SK-N-SH treated with all-trans-retinoic acid at 6 μM for 48 hours (cell line): ENCODE measurements at regions not wholly inside any gene's neighbourhood (a gene's known extent, or its start where the extent isn't known, plus 50 kb on each side); places are given as distances from the start of the nearest gene placed in this dataset.

Experiments
- ATAC-seq: fragments of 200-7000 bp; cut with Tn5 transposase; 3 replicates; pipeline ENCODE4 v1.9.1; 2020; ENCODE audit warnings: mild to moderate bottlenecking, moderate library complexity
- ARNTL ChIP-seq: fragments of 450-650 bp; formaldehyde crosslinking; IDR thresholded peaks from 2 replicates; pipeline ENCODE4 v1.5.0; 2020; ENCODE audit warnings: low read depth, mild to moderate bottlenecking, moderate library complexity, borderline replicate concordance
- BACH2 ChIP-seq: fragments of 250-450 bp; sonication (Bioruptor Pico); IDR thresholded peaks from 2 replicates; pipeline ENCODE4 v1.9.0; 2021; ENCODE audit warnings: mild to moderate bottlenecking, borderline replicate concordance
- CREB5 ChIP-seq: fragments of 250-450 bp; sonication (Bioruptor Pico); IDR thresholded peaks from 2 replicates; pipeline ENCODE4 v1.5.1; 2020; ENCODE audit warnings: low read depth, mild to moderate bottlenecking, moderate library complexity
- CSDC2 ChIP-seq: fragments of 250-450 bp; sonication (Bioruptor Pico); IDR thresholded peaks from 2 replicates; pipeline ENCODE4 v1.5.0; 2020; ENCODE audit warnings: mild to moderate bottlenecking, moderate library complexity
- ESRRG ChIP-seq: fragments of 250-450 bp; sonication (Bioruptor Pico); IDR thresholded peaks from 2 replicates; pipeline ENCODE4 v1.6.1; 2021; ENCODE audit warnings: mild to moderate bottlenecking
- GLIS3 ChIP-seq: fragments of 250-450 bp; sonication (Bioruptor Pico); IDR thresholded peaks from 2 replicates; pipeline ENCODE4 v1.5.0; 2020; ENCODE audit warnings: mild to moderate bottlenecking, moderate library complexity
- ISL1 ChIP-seq: fragments of 250-450 bp; sonication (Bioruptor Pico); IDR thresholded peaks from 2 replicates; pipeline ENCODE4 v2.1.2; 2022; ENCODE audit warnings: mild to moderate bottlenecking, moderate library complexity
- OSR1 ChIP-seq: fragments of 250-450 bp; sonication (Bioruptor Pico); IDR thresholded peaks from 2 replicates; pipeline ENCODE4 v1.8.0; 2022; ENCODE audit warnings: moderate library complexity, mild to moderate bottlenecking, inconsistent platforms
- PATZ1 ChIP-seq: fragments of 250-450 bp; sonication (Bioruptor Pico); IDR thresholded peaks from 2 replicates; pipeline ENCODE4 v1.8.0; 2020; ENCODE audit warnings: mild to moderate bottlenecking, moderate library complexity, borderline replicate concordance
- PPARA ChIP-seq: fragments of 250-450 bp; sonication (Bioruptor Pico); IDR thresholded peaks from 2 replicates; pipeline ENCODE4 v1.5.0; 2020; ENCODE audit warnings: mild to moderate bottlenecking, borderline replicate concordance
- RARB ChIP-seq: fragments of 250-450 bp; sonication (Bioruptor Pico); IDR thresholded peaks from 2 replicates; pipeline ENCODE4 v1.8.0; 2021; ENCODE audit warnings: mild to moderate bottlenecking, moderate library complexity
- SNAI2 ChIP-seq: fragments of 250-450 bp; sonication (Bioruptor Pico); IDR thresholded peaks from 2 replicates; pipeline ENCODE4 v1.5.0; 2020; ENCODE audit warnings: mild to moderate bottlenecking, moderate library complexity
- TCF4 ChIP-seq: fragments of 250-450 bp; sonication (Bioruptor Pico); IDR thresholded peaks from 2 replicates; pipeline ENCODE4 v1.8.0; 2021; ENCODE audit warnings: mild to moderate bottlenecking, moderate library complexity, borderline replicate concordance
- TOX ChIP-seq: fragments of 250-450 bp; sonication (Bioruptor Pico); IDR thresholded peaks from 2 replicates; pipeline ENCODE4 v1.8.0; 2021; ENCODE audit warnings: mild to moderate bottlenecking, moderate library complexity, borderline replicate concordance
- ZC3H10 ChIP-seq: fragments of 250-450 bp; sonication (Bioruptor Pico); IDR thresholded peaks from 2 replicates; pipeline ENCODE4 v1.5.1; 2021; ENCODE audit warnings: mild to moderate bottlenecking, moderate library complexity
- ZFP3 ChIP-seq: fragments of 250-450 bp; sonication (Bioruptor Pico); IDR thresholded peaks from 2 replicates; pipeline ENCODE4 v1.5.0; 2020; ENCODE audit warnings: mild to moderate bottlenecking, moderate library complexity
- ZFP30 ChIP-seq: fragments of 450-650 bp; formaldehyde crosslinking; IDR thresholded peaks from 2 replicates; pipeline ENCODE4 v1.5.0; 2022; ENCODE audit warnings: mild to moderate bottlenecking, moderate library complexity
- ZNF565 ChIP-seq: fragments of 450-650 bp; formaldehyde crosslinking; conservative IDR thresholded peaks from 2 replicates; pipeline ENCODE4 v1.5.0; 2020; ENCODE audit warnings: low read depth, mild to moderate bottlenecking, moderate library complexity
- ZNF70 ChIP-seq: fragments of 450-650 bp; formaldehyde crosslinking; IDR thresholded peaks from 2 replicates; pipeline ENCODE4 v1.5.0; 2020; ENCODE audit warnings: mild to moderate bottlenecking, moderate library complexity
- ZNF8 ChIP-seq: fragments of 450-650 bp; formaldehyde crosslinking; IDR thresholded peaks from 2 replicates; pipeline ENCODE4 v1.5.0; 2020; ENCODE audit warnings: mild to moderate bottlenecking, moderate library complexity
- TF ChIP-seq, protein P1 (sequence below): fragments of 250-450 bp; sonication (Bioruptor Pico); IDR thresholded peaks from 2 replicates; pipeline ENCODE4 v1.8.0; 2021; ENCODE audit warnings: low read depth, mild to moderate bottlenecking, moderate library complexity, borderline replicate concordance
- TF ChIP-seq, protein P2 (sequence below): fragments of 250-450 bp; sonication (Bioruptor Pico); IDR thresholded peaks from 2 replicates; pipeline ENCODE4 v1.5.1; 2021; ENCODE audit warnings: mild to moderate bottlenecking, moderate library complexity

DNA sequence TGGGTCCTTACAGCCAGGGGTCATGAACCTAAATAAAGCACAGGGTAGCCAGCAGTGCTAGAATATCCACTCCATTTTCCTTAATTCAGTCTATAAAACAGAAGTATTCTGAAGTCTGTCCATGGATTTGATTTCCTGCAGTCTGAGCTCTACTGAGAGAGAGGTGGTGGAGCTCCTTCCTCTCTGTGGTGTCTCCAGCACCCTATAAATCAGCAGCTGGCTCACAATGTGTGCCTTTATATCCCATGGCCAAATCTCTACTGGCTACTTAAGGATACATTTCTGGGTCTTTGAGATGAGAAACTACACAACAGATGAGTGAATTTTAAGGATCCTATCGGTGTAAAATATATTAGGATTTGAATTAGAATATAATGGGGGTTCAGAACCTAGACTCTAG is 339.9 kb upstream of the RBMS3 start (continued):
- no peak for TF ChIP-seq PATZ1 (CRISPR knock-in tag)
- TF ChIP-seq ISL1 (CRISPR knock-in tag), result no peak

- TF ChIP-seq ZNF70 (CRISPR knock-in tag), result no peak
- no peak for TF ChIP-seq RARB (CRISPR knock-in tag)
- no peak for TF ChIP-seq SNAI2 (CRISPR knock-in tag)
- no peak for TF ChIP-seq ZNF565 (CRISPR knock-in tag)
- ATAC-seq, result no peak
Measured at GRCh38 chr3:28947061-28947460, 333.8 kb upstream of the RBMS3 start.

DNA sequence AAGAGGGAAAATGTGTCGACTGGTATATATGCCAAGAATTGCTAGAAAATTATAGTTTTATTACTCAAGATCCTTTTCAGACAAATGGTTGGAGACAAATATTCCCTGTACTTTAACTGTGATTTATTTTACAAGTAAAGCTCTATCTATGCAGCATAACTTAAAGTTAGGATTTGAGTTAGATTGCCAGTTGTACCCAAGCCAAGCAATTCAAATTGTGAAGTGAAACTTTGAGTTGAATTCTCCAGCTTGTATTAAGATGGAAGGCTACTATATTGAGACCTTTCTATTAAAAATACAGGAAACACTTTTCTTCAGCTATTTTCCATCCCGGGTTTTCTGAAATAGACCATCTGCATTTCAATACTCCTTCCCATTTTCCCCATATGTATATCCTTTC is 333.1 kb upstream of the RBMS3 start:
- no peak for ATAC-seq
- TF ChIP-seq ZNF565 (CRISPR knock-in tag) (no peak), OSR1 (no peak), ZFP30 (CRISPR knock-in tag) (no peak)

DNA sequence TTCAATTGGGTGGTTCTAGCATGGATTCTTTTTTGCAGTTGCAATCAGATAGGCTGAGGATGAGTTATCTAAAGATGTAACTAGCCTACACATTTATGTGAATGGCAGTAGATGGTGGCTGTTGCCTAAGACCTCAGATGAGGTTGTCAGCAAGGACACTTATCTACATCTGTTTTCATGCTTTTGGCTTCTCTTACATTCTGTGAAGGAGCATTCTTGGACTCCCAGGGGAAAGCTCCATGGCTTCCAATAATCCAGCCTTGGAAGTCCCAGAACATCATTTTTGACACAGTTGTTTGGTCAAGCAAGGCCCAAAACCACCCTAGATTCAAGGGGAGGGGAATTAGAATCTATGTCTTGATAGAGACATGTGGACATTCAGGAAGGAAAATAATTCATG is 332.2 kb upstream of the RBMS3 start:
- ATAC-seq, result no peak
- TF ChIP-seq ARNTL (no peak), BACH2 (CRISPR knock-in tag) (no peak), CREB5 (CRISPR knock-in tag) (no peak), SNAI2 (CRISPR knock-in tag) (no peak), ZFP30 (CRISPR knock-in tag) (no peak), ZNF8 (CRISPR knock-in tag) (no peak), TCF4 (no peak), ZFP3 (CRISPR knock-in tag) (no peak), TOX (CRISPR knock-in tag) (no peak), OSR1 (no peak), ZC3H10 (CRISPR knock-in tag) (no peak), ZNF565 (CRISPR knock-in tag) (no peak), ESRRG (CRISPR knock-in tag) (no peak), ISL1 (CRISPR knock-in tag) (no peak)
- TF ChIP-seq, protein P1, sequence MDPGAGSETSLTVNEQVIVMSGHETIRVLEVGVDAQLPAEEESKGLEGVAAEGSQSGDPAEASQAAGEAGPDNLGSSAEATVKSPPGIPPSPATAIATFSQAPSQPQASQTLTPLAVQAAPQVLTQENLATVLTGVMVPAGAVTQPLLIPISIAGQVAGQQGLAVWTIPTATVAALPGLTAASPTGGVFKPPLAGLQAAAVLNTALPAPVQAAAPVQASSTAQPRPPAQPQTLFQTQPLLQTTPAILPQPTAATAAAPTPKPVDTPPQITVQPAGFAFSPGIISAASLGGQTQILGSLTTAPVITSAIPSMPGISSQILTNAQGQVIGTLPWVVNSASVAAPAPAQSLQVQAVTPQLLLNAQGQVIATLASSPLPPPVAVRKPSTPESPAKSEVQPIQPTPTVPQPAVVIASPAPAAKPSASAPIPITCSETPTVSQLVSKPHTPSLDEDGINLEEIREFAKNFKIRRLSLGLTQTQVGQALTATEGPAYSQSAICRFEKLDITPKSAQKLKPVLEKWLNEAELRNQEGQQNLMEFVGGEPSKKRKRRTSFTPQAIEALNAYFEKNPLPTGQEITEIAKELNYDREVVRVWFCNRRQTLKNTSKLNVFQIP, result no peak
- TF ChIP-seq, protein P2, sequence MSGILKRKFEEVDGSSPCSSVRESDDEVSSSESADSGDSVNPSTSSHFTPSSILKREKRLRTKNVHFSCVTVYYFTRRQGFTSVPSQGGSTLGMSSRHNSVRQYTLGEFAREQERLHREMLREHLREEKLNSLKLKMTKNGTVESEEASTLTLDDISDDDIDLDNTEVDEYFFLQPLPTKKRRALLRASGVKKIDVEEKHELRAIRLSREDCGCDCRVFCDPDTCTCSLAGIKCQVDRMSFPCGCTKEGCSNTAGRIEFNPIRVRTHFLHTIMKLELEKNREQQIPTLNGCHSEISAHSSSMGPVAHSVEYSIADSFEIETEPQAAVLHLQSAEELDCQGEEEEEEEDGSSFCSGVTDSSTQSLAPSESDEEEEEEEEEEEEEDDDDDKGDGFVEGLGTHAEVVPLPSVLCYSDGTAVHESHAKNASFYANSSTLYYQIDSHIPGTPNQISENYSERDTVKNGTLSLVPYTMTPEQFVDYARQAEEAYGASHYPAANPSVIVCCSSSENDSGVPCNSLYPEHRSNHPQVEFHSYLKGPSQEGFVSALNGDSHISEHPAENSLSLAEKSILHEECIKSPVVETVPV (CRISPR knock-in tag), result no peak

- TF ChIP-seq ZNF70 (CRISPR knock-in tag), result no peak
- TF ChIP-seq, protein P2 (CRISPR knock-in tag), result no peak
- TF ChIP-seq TCF4, result no peak
- no peak for TF ChIP-seq ISL1 (CRISPR knock-in tag)
- no peak for TF ChIP-seq RARB (CRISPR knock-in tag)
- no peak for TF ChIP-seq TOX (CRISPR knock-in tag)
- no peak for TF ChIP-seq GLIS3
- TF ChIP-seq PPARA, result no peak
- no peak for TF ChIP-seq BACH2 (CRISPR knock-in tag)
- no peak for TF ChIP-seq ZNF565 (CRISPR knock-in tag)
- TF ChIP-seq CSDC2, result no peak
- TF ChIP-seq ZFP30 (CRISPR knock-in tag), result no peak
- no peak for TF ChIP-seq ESRRG (CRISPR knock-in tag)
- TF ChIP-seq ZC3H10 (CRISPR knock-in tag), result no peak
- ATAC-seq, result no peak
Measured at GRCh38 chr3:28949580-28949979, 331.3 kb upstream of the RBMS3 start.
